RWPE2 (cell line): ENCODE measurements at regions not wholly inside any gene's neighbourhood (a gene's known extent, or its start where the extent isn't known, plus 50 kb on each side); places are given as distances from the start of the nearest gene placed in this dataset.

Source experiments
- ATAC-seq: fragments of 200-7000 bp; cut with Tn5 transposase; 3 replicates; pipeline ENCODE4 v1.9.1; 2021; ENCODE audit warnings: low read depth
- DNase-seq: peaks from one replicate; pipeline ENCODE4 v3.0.0-alpha.2; 2020; ENCODE audit warnings: low spot score
- H3K27ac ChIP-seq: fragments of 450-650 bp; 2 replicates; pipeline ENCODE4 v1.5.1; 2017; ENCODE audit warnings: mild to moderate bottlenecking; ENCODE audit not compliant: poor library complexity, severe bottlenecking
- H3K27me3 ChIP-seq: fragments of 250-450 bp; sonication (Bioruptor Pico); 2 replicates; pipeline ENCODE4 v1.5.1; 2021; ENCODE audit warnings: mild to moderate bottlenecking, moderate library complexity; ENCODE audit not compliant: insufficient read depth, poor library complexity, severe bottlenecking
- H3K36me3 ChIP-seq: fragments of 250-450 bp; sonication (Bioruptor Pico); 2 replicates; pipeline ENCODE4 v1.5.1; 2020; ENCODE audit warnings: low read depth, mild to moderate bottlenecking, moderate library complexity
- H3K4me1 ChIP-seq: fragments of 250-450 bp; sonication (Bioruptor Pico); 2 replicates; pipeline ENCODE4 v1.5.1; 2021; ENCODE audit warnings: mild to moderate bottlenecking, moderate library complexity; ENCODE audit not compliant: insufficient read depth, poor library complexity, severe bottlenecking
- H3K4me3 ChIP-seq: fragments of 250-450 bp; sonication (Bioruptor Pico); 2 replicates; pipeline ENCODE4 v1.5.1; 2021; ENCODE audit warnings: mild to moderate bottlenecking, moderate library complexity; ENCODE audit not compliant: severe bottlenecking
- H3K9me3 ChIP-seq: fragments of 250-450 bp; sonication (Bioruptor Pico); 2 replicates; pipeline ENCODE4 v1.5.1; 2021; ENCODE audit warnings: mild to moderate bottlenecking, moderate library complexity; ENCODE audit not compliant: severe bottlenecking
- CTCF ChIP-seq: fragments of 450-650 bp; IDR thresholded peaks from one replicate; pipeline ENCODE4 v1.5.1; 2017; ENCODE audit warnings: mild to moderate bottlenecking, moderate library complexity; ENCODE audit not compliant: poor library complexity, severe bottlenecking

- Histone ChIP-seq H3K4me3 (no peak overlapping the region), H3K27me3 (no peaks in the 10 kb centered on the region), H3K9me3 (no peaks in the 10 kb centered on the region), H3K4me1 (no peaks in the 10 kb centered on the region), H3K27ac (no peak overlapping the region), H3K36me3 (no peaks in the 10 kb centered on the region)
- no peak for ATAC-seq
- TF ChIP-seq CTCF = no peak
- DNase-seq = no peak
These were observed 571.2 kb downstream of the ARAP2 start for GRCh38 chr4:35673137-35673536.

DNA sequence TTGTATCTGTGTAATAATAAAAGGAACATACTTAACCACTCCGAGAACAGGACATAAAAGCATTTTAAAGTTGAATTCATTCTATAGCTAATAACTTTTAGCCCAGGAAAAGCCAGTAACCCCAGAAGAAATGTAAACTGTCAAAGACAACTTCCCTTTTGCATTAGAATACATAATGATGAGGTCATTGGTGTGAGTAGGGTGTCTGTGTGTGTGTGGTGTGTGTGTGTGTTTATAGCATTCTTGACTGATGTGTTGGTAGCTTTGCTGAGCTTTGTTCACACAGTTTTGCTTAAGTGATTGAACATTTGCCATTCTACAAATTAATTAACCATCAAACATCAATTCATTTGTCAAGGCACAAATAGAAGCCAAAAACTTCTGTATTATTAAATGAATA is 559.6 kb downstream of the ARAP2 start:
- DNase-seq (no peak), ATAC-seq (no peak)
- Histone ChIP-seq H3K27me3 (no peaks in the 10 kb centered on the region), H3K36me3 (no peaks in the 10 kb centered on the region), H3K27ac (no peak overlapping the region), H3K4me1 (no peaks in the 10 kb centered on the region), H3K9me3 (peaks cover 2% of the 10 kb centered on the region), H3K4me3 (no peak overlapping the region)
- no peak for TF ChIP-seq CTCF

- H3K27ac ChIP-seq = no peak overlapping the region
- H3K4me1 ChIP-seq = no peaks in the 10 kb centered on the region
- no peak overlapping the region for H3K4me3 ChIP-seq
- no peaks in the 10 kb centered on the region for H3K9me3 ChIP-seq
- DNase-seq (no peak), ATAC-seq (no peak)
- TF ChIP-seq CTCF = no peak
- H3K36me3 ChIP-seq = no peaks in the 10 kb centered on the region
- no peaks in the 10 kb centered on the region for H3K27me3 ChIP-seq
These were observed 554.4 kb downstream of the ARAP2 start for GRCh38 chr4:35689870-35690269.

DNA sequence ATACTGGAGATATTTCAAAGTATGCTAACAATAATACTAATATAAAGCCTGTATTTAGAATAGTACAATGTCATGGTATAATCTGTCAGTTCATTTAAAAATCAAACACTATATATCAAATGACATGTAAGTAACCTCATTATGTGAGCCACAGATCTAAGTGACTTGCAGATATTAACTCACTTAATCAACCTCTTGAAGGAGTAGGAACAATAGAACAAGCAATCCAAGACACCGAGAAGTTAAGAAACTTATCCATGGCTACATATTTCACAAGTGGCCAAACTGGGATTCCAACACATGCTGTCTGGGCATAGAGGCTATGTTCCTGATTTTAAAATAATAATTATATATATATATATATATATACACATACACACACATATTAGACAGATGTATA is 554.0 kb downstream of the ARAP2 start:
- no peak overlapping the region for H3K27ac ChIP-seq
- DNase-seq = no peak
- no peaks in the 10 kb centered on the region for H3K36me3 ChIP-seq
- no peak for ATAC-seq
- H3K4me3 ChIP-seq = no peak overlapping the region
- no peak for TF ChIP-seq CTCF
- no peaks in the 10 kb centered on the region for H3K4me1 ChIP-seq
- H3K27me3 ChIP-seq = no peaks in the 10 kb centered on the region
- H3K9me3 ChIP-seq = no peaks in the 10 kb centered on the region

DNA sequence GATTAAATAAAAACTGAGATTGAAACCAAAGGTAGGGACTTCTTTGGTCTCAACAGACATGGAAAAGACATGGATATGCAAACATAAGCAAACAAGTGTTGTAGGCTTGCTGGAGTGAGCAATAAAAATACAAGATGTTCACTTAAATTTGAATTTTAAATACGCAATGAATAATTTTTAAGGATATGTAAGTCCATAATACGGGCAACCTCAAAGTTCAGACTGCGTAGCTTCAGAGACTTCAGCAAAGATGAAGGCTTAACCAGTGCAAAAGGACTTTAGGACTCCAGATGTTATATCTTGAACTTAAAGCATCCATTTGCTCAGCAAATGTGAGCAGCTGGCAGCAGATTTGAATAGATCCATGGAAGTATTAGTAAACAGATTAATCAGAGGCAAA is 549.3 kb downstream of the ARAP2 start:
- Histone ChIP-seq H3K9me3 (no peaks in the 10 kb centered on the region), H3K27me3 (no peaks in the 10 kb centered on the region), H3K27ac (no peak overlapping the region), H3K36me3 (no peaks in the 10 kb centered on the region), H3K4me1 (no peaks in the 10 kb centered on the region), H3K4me3 (no peak overlapping the region)
- no peak for TF ChIP-seq CTCF
- ATAC-seq = no peak
- DNase-seq = no peak
